Esophagus (tissue), 2 donors: ENCODE measurements at regions not wholly inside any gene's neighbourhood (a gene's known extent, or its start where the extent isn't known, plus 50 kb on each side); places are given as distances from the start of the nearest gene placed in this dataset.
"Not testable (repeated sequence)": the region's sequence is repeated elsewhere in the genome, so short reads cannot be mapped to it uniquely, and the experiment has no call there.

Source experiments
- H3K27ac ChIP-seq, 2 donors: one replicate each; pipeline ENCODE4 v1.5.1; 2013; ENCODE audit warnings: low read depth in 2 of 2, mild to moderate bottlenecking in 2 of 2, inconsistent platforms in 1 of 2, low read length in 1 of 2, moderate library complexity in 1 of 2
- H3K27me3 ChIP-seq, 2 donors: one replicate each; pipeline ENCODE4 v1.6.1; 2013; ENCODE audit warnings: low read length in 2 of 2, control low read depth in 1 of 2, mild to moderate bottlenecking in 1 of 2; ENCODE audit not compliant: insufficient read depth in 2 of 2, control insufficient read depth in 1 of 2
- H3K36me3 ChIP-seq, 2 donors: one replicate each; pipeline ENCODE4 v1.6.1; 2013; ENCODE audit warnings: low read length in 1 of 2; ENCODE audit not compliant: control insufficient read depth in 2 of 2, insufficient read depth in 2 of 2
- H3K4me1 ChIP-seq, 2 donors: one replicate each; pipeline ENCODE4 v1.6.1; 2013; ENCODE audit warnings: low read length in 1 of 2; ENCODE audit not compliant: control insufficient read depth in 2 of 2, insufficient read depth in 2 of 2
- H3K4me3 ChIP-seq, 2 donors: one replicate each; pipeline ENCODE4 v1.5.1; 2013; ENCODE audit warnings: low read length in 2 of 2, mild to moderate bottlenecking in 2 of 2, low read depth in 1 of 2, moderate library complexity in 1 of 2
- H3K9me3 ChIP-seq, 2 donors: one replicate each; pipeline ENCODE4 v1.6.1; 2013; ENCODE audit warnings: mild to moderate bottlenecking in 2 of 2, low read depth in 1 of 2, low read length in 1 of 2, moderate library complexity in 1 of 2; ENCODE audit not compliant: control insufficient read depth in 2 of 2, insufficient read depth in 1 of 2
- WGBS, 2 donors: extraction: QIAGEN DNeasy Blood & Tissue Kit; methylation state at CpG; one replicate each; pipeline ENCODE4 v1.1.7; 2013; 5-methylcytosine and 5-hydroxymethylcytosine counted together
- donor health status: healthy with polysubstance abuse.
- donor health status: Bipolar disorder and iron deficiency.

- Histone ChIP-seq H3K36me3 (no peaks in the 10 kb centered on the region), H3K4me1 (no peaks in the 10 kb centered on the region), H3K4me3 (no peak overlapping the region), H3K27me3 (no peaks in the 10 kb centered on the region), H3K9me3 (no peaks in the 10 kb centered on the region), H3K27ac (no peak overlapping the region)
- WGBS, 2 donors: 65% methylated on average over 2 of the region's 2 CpGs
Measured at GRCh38 chr6:21780141-21780540, 186.6 kb downstream of the SOX4 start.

GRCh38 chr6:21780679-21781078 is 187.1 kb downstream of the SOX4 start:
- no peaks in the 10 kb centered on the region for H3K4me1 ChIP-seq
- no peaks in the 10 kb centered on the region for H3K27me3 ChIP-seq
- 71 to 73% methylated on average over 5 of the region's 5 CpGs for WGBS, 2 donors
- no peaks in the 10 kb centered on the region for H3K36me3 ChIP-seq
- no peaks in the 10 kb centered on the region for H3K9me3 ChIP-seq
- H3K27ac ChIP-seq: no peak overlapping the region
- H3K4me3 ChIP-seq: no peak overlapping the region

- WGBS, 2 donors: 64 to 70% methylated on average over 3 of the region's 3 CpGs
- H3K27ac ChIP-seq: no peak overlapping the region
- H3K27me3 ChIP-seq: no peaks in the 10 kb centered on the region
- H3K36me3 ChIP-seq: no peaks in the 10 kb centered on the region
- no peaks in the 10 kb centered on the region for H3K4me1 ChIP-seq
- no peak overlapping the region for H3K4me3 ChIP-seq
- no peaks in the 10 kb centered on the region for H3K9me3 ChIP-seq
Measured at GRCh38 chr6:21781128-21781527, 187.6 kb downstream of the SOX4 start.

GRCh38 chr6:21785164-21785563 is 191.6 kb downstream of the SOX4 start:
- Histone ChIP-seq H3K27me3 (no peaks in the 10 kb centered on the region), H3K9me3 (no peaks in the 10 kb centered on the region), H3K36me3 (no peaks in the 10 kb centered on the region), H3K27ac (no peak overlapping the region), H3K4me3 (no peak overlapping the region), H3K4me1 (no peaks in the 10 kb centered on the region)
- 89 to 92% methylated on average over 1 of the region's 1 CpG for WGBS, 2 donors

GRCh38 chr6:21791056-21791455 is 197.5 kb downstream of the SOX4 start:
- no peaks in the 10 kb centered on the region for H3K9me3 ChIP-seq
- no peak overlapping the region for H3K27ac ChIP-seq
- H3K4me1 ChIP-seq: no peaks in the 10 kb centered on the region
- WGBS, 2 donors: 84 to 89% methylated on average over 3 of the region's 3 CpGs
- H3K27me3 ChIP-seq: no peaks in the 10 kb centered on the region
- no peaks in the 10 kb centered on the region for H3K36me3 ChIP-seq
- H3K4me3 ChIP-seq: no peak overlapping the region

- Histone ChIP-seq H3K36me3 (no peaks in the 10 kb centered on the region), H3K27me3 (no peaks in the 10 kb centered on the region), H3K27ac (no peak overlapping the region), H3K9me3 (no peaks in the 10 kb centered on the region), H3K4me1 (no peaks in the 10 kb centered on the region), H3K4me3 (no peak overlapping the region)
- WGBS, 2 donors: 85 to 87% methylated on average over 4 of the region's 4 CpGs
Measured at GRCh38 chr6:21791581-21791980, 198.0 kb downstream of the SOX4 start.

- Histone ChIP-seq H3K27me3 (no peaks in the 10 kb centered on the region), H3K9me3 (no peaks in the 10 kb centered on the region), H3K4me1 (no peaks in the 10 kb centered on the region), H3K27ac (no peak overlapping the region), H3K4me3 (no peak overlapping the region), H3K36me3 (no peaks in the 10 kb centered on the region)
- WGBS, 2 donors: 82 to 90% methylated on average over 4 of the region's 4 CpGs
Measured at GRCh38 chr6:21792177-21792576, 198.6 kb downstream of the SOX4 start.

- H3K27me3 ChIP-seq, H3K36me3 ChIP-seq, H3K9me3 ChIP-seq, H3K4me3 ChIP-seq, H3K27ac ChIP-seq, H3K4me1 ChIP-seq: not testable (repeated sequence)
- WGBS, 2 donors: 93 to 100% methylated on average over 8 to 26 of the region's 31 CpGs
Measured at GRCh38 chr6:21796979-21797378, 203.4 kb downstream of the SOX4 start.

- Histone ChIP-seq H3K4me3 (no peak overlapping the region), H3K27me3 (no peaks in the 10 kb centered on the region), H3K4me1 (no peaks in the 10 kb centered on the region), H3K36me3 (no peaks in the 10 kb centered on the region), H3K27ac (no peak overlapping the region), H3K9me3 (no peaks in the 10 kb centered on the region)
- WGBS, 2 donors: 97 to 98% methylated on average over 4 of the region's 4 CpGs
Measured at GRCh38 chr6:21798468-21798867, 204.9 kb downstream of the SOX4 start.

- H3K27ac ChIP-seq: no peak overlapping the region
- H3K4me3 ChIP-seq: no peak overlapping the region
- WGBS, 2 donors: 75 to 83% methylated on average over 2 of the region's 2 CpGs
- no peaks in the 10 kb centered on the region for H3K9me3 ChIP-seq
- no peaks in the 10 kb centered on the region for H3K27me3 ChIP-seq
- no peaks in the 10 kb centered on the region for H3K36me3 ChIP-seq
- H3K4me1 ChIP-seq: no peaks in the 10 kb centered on the region
Measured at GRCh38 chr6:21800330-21800729, 206.8 kb downstream of the SOX4 start.
